CMK (cell line): ENCODE measurements at regions not wholly inside any gene's neighbourhood (a gene's known extent, or its start where the extent isn't known, plus 50 kb on each side); places are given as distances from the start of the nearest gene placed in this dataset.

Experiments used
- DNase-seq: peaks from one replicate; pipeline ENCODE4 v3.0.0-alpha.2; 2010; ENCODE audit warnings: low read depth

DNA sequence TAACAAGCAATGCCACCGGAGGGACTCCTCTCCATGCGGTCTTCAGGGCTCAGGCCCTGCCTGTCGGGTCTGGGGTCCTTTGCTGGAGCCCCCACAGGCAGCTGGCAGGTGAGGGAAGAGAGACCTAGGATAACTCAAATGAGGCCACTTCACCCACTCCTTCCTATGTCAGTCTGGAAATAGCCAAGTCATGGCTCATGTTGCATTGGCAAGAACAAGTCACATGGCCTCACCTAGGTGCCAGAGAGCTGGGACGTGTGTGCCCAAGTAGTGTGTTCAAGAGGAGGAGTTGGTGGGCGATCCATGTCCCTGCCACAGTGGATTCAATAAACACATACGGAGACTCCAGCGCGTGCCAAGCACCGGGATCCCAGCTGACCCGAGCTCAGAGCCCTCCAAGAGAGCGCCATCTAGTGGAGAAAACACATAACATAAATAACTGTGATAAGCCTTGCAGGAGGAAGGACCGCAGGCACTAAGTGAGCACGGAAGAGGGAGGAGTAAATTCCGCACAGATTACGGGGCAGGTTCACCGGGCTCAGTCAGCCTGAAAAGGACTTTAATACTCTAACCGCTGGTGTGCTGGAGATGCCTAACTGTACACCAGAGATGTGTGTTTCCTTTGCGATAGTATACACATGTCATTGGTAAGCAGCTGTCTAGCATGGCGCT lies 580.8 kb downstream of the CCDC171 start:
- DNase-seq, result peak; percentile 20

DNA sequence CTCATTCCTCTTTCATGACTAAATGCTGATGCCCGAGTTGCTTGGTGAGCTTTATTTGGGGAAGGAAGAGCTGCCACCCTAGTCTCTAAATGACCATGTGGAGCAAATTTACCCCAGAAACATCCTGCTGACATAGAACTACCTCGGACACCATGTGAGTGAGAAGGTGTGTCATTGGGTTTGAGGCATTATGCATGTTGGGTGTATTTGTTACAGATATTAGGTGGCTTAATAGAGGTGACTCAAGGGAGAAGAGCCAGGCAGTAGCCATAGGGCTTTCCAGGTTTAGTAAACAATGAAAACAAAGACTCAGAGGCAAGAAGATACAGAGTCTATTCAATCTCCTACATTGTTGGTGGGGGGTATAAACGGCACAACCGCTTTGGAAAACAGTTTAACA lies 581.5 kb downstream of the CCDC171 start:
- DNase-seq, result no peak

GRCh38 chr9:16135968-16136367 lies 583.1 kb downstream of the CCDC171 start:
- DNase-seq, result no peak

GRCh38 chr9:16136451-16136850 lies 583.6 kb downstream of the CCDC171 start:
- no peak for DNase-seq

- no peak for DNase-seq
Measured at GRCh38 chr9:16136961-16137360, 584.1 kb downstream of the CCDC171 start.

DNA sequence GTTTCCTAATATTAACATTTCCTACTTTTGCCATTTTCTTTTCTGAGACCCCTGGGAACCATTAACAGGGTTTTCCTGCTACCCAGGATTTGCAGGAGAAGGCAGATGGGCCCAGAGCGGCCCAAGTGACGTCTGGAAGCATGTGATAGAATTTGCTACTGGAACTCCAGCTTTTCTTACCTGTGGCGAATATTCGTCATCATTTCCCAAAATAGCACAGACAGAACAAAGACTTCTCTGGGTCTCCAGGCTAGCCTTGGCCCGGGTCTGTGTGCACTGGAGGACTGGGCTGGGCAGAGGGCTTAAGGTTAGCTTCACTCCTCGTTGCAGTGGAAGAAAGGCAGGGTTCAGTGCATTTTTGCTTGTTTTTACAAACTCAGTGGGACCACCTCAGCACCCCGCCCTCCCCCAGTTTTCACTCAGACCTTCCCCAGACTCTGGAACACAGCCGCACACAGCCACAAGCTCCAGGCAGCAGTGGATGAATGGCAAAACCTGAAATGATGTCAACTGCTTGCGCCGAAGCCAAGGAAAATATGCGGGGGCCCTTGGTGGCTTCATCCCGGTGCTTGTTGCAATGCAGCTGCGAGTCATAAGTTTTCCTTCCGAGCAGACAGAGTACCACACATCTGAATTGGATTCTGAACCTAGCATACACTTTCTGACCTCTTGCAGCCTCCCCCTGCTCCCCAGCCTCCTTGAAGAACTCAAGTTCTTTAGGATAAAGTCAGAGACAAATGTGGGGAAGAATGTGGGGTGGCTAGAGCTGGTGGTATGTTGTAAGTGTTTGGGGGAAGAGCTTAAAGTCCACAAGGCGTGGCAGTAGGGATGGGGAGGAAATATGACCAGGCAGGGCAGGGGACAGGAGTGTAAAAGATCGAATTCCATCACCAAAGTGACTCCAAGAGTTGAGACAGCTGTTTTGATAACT lies 586.0 kb downstream of the CCDC171 start:
- DNase-seq, result no peak

GRCh38 chr9:16139774-16140173 lies 586.9 kb downstream of the CCDC171 start:
- DNase-seq, result no peak

- DNase-seq, result no peak
Measured at GRCh38 chr9:16143310-16143709, 590.5 kb downstream of the CCDC171 start.

- no peak for DNase-seq
Measured at GRCh38 chr9:16143947-16144890, 591.4 kb downstream of the CCDC171 start.

- DNase-seq, result no peak
Measured at GRCh38 chr9:16145196-16145950, 592.5 kb downstream of the CCDC171 start.

GRCh38 chr9:16147726-16148125 lies 594.9 kb downstream of the CCDC171 start:
- no peak for DNase-seq

GRCh38 chr9:16150501-16150900 lies 597.7 kb downstream of the CCDC171 start:
- DNase-seq, result no peak

DNA sequence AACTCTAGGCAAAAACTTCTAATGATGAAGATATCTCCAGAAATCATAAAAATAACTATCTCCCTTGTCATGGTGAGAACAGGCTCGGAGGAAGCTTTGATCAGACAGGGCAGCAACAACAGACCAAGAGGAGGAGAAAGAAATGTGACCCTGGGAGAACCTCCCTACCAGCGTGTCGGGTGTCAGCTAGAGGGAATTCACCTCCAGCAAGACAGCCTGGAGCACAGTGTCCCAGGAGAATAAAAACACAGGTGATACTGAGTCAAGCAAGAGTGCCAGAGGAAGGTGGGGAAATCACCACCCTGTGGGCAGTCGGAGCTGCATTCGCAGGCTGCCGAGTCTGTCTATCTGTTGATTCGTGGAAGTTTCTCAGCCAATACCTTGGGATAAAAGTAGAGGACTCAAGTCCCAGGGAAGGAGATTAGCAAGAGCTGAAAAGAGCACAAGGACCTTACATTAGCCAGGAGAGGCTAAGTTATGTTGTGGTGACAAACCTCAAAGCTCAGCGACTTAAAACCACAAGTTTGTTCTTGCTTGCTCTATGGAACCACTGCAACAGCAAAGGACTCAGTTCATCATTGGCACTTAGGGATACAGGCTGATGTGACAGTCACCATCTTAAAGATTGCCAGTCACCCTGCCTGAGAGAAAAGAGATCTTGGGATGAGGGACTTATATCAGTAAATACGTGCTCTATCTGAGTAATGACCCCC lies 598.3 kb downstream of the CCDC171 start:
- DNase-seq, result no peak

DNA sequence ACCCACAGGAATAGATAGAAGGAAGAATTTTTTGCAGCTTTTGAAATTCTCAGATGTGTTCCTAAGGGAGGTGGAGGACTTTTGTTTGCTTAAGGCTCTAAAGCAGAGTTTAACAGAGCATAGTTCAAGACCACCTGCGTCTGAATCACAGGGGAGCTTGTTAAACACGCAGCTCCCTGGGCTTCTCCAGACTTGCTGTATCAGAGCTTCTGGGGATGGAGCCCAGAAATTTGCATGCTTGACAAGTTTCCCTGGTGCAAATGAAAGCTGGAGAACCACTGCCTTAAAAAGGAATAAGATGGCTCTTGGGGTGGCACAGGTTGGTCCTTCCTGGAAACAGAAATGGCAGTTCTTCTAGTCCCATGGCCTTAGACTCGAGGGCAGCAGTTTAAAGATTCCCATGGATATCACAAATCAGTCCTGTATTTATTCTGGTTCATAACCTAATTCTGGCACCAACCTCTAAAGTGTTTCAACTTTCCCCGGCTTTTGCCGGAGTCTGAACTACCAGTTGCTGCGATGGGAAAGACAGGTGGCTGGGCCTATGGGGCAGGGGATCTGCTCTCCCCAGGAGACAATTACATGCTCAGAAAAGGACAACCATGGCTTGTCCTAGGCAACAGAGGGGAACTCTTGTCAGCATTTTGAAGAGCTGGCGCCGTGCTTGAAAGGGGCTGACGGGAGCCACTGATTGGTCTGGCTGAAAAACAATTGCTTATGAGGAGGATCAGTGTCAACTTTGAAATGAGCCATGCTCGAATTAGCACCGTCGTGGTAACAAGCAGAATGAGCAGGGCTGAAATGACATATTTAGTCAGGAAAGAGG lies 599.6 kb downstream of the CCDC171 start:
- no peak for DNase-seq

DNA sequence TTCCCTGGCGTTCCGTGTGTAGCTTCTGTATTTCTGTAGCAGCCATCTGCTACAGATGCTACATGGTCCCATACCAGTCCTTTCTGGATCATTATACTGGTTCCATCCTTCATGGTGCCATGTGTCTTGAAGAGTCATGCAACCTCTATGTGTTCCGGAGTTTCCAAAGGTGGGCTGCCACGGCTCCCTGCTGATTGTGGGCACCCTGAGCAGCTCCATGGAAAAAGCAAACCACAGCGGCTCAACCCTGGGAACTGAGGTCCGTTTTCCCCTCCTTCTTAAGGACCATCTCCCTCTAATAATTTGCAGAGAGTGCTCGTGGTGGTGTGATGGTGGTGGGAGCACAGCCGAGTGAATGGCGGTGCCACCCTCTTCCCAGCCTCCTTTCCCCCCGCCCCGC lies 600.4 kb downstream of the CCDC171 start:
- no peak for DNase-seq

- no peak for DNase-seq
Measured at GRCh38 chr9:16153741-16154140, 600.9 kb downstream of the CCDC171 start.

- DNase-seq, result no peak
Measured at GRCh38 chr9:16154521-16155078, 601.8 kb downstream of the CCDC171 start.

- no peak for DNase-seq
Measured at GRCh38 chr9:16155878-16156277, 603.0 kb downstream of the CCDC171 start.

DNA sequence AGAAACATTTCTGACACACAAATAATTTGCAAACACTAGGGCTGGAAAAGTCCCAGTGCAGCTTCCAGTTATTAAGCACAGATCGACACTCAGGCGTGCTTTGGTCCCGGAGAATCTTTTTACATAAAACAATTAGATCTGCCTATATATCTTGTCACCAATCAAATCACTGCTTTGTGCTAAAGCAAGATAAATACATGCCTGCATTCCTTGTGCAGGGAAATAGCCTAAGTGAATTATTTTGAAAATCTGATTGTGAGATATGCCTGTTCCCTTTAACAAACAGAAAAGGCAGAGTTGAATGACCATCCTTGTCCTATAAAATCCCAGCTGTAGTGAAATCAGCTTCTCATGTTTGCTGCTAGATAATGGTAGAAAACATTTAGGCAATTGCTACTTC lies 604.4 kb downstream of the CCDC171 start:
- no peak for DNase-seq

DNA sequence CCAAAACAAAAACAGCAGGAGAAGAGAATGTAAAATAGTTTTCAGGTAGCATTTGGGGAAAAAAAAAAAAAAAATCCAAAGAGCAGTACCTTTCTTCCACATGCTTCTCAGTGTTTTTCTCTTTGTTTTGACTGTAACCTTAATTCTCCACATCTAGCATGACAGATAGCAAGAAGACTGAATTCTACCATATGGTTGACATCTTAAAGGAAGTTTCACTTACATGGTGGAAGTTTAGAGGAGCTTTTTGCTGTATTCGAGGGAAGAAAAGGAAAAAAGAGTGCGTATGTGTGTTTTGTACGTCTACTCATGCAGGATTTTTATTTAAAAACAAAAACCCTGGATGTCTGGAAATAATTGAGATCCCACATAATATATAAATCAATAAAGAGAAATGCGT lies 604.8 kb downstream of the CCDC171 start:
- DNase-seq, result no peak
